Osteoblast (primary cell): ENCODE measurements at regions not wholly inside any gene's neighbourhood (a gene's known extent, or its start where the extent isn't known, plus 50 kb on each side); places are given as distances from the start of the nearest gene placed in this dataset.
A peak's percentile ranks its signal among the peaks of the same experiment; 100 is the strongest.

Experiments
- DNase-seq: peaks from one replicate; pipeline ENCODE4 v3.0.0; 2011; ENCODE audit warnings: low spot score, mixed read lengths; ENCODE audit not compliant: insufficient read length; ENCODE audit errors: missing footprints
- H2AFZ ChIP-seq: 2 replicates; pipeline ENCODE4 v1.6.0; 2011; ENCODE audit warnings: mild to moderate bottlenecking, low read length
- H3K27ac ChIP-seq: 2 replicates; pipeline ENCODE4 v1.5.1; 2011; ENCODE audit warnings: mild to moderate bottlenecking, low read depth, low read length, moderate library complexity
- H3K27me3 ChIP-seq: 2 replicates; pipeline ENCODE4 v1.6.0; 2012; ENCODE audit warnings: mild to moderate bottlenecking, control low read depth, inconsistent platforms, low read length, moderate library complexity; ENCODE audit not compliant: insufficient read depth
- H3K36me3 ChIP-seq: 2 replicates; pipeline ENCODE4 v1.5.1; 2011; ENCODE audit warnings: mild to moderate bottlenecking, low read length, control low read depth, moderate library complexity; ENCODE audit not compliant: insufficient read depth
- H3K4me1 ChIP-seq: 2 replicates; pipeline ENCODE4 v1.5.1; 2011; ENCODE audit warnings: mild to moderate bottlenecking, low read length, control low read depth, moderate library complexity; ENCODE audit not compliant: insufficient read depth
- H3K4me2 ChIP-seq: 2 replicates; pipeline ENCODE4 v1.6.0; 2011; ENCODE audit warnings: mild to moderate bottlenecking, low read length; ENCODE audit not compliant: insufficient read depth
- H3K4me3 ChIP-seq: fragments of 200-600 bp; sonication (generic); 3 replicates; pipeline ENCODE4 v1.5.1; 2012; ENCODE audit warnings: mild to moderate bottlenecking, low read length, inconsistent platforms; ENCODE audit not compliant: insufficient read depth
- H3K79me2 ChIP-seq: 2 replicates; pipeline ENCODE4 v1.6.0; 2012; ENCODE audit warnings: mild to moderate bottlenecking, low read length, control low read depth, inconsistent platforms; ENCODE audit not compliant: insufficient read depth
- H3K9me3 ChIP-seq: 2 replicates; pipeline ENCODE4 v1.5.1; 2011; ENCODE audit warnings: low read depth, low read length, control low read depth
- H4K20me1 ChIP-seq: 2 replicates; pipeline ENCODE4 v1.6.0; 2012; ENCODE audit warnings: mild to moderate bottlenecking, low read length, control low read depth; ENCODE audit not compliant: insufficient read depth
- TF ChIP-seq, protein P1 (sequence below): IDR thresholded peaks from 2 replicates; pipeline ENCODE4 v1.5.1; 2011; ENCODE audit warnings: mild to moderate bottlenecking, low read depth, low read length, moderate library complexity; ENCODE audit errors: extremely low read depth

DNA sequence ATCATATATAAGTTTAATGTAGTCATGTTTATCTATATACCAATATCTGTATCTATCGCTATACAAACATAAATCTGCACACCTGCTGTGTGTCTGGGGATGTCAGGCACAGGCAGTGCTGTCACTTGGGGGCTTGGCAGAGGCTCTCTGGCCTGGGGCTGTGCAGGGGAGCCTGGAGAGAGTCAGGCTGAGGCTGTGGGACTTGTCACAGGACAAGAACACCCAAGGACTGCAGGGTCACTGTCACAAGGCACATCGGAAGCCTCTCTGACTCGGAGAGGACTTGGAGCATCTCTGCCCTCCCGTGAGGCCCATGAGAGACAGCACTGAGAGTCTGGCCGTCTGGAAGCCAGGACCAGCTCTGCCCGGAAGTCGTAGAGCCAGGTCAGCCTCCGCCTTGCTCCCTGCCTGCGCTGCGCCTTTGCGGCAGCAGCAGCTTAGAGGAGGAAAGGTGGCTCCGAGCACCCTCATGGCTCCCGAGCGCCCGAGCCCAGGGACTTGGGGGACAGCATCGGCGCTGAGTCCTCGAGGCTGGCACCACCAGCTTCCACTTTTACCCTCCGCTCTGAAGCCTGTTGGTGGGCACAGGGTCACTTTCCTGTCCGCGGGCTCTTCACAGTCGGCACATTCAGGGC is 280.3 kb downstream of the NDUFA10 start:
- H2AFZ ChIP-seq = no peak overlapping the region
- H3K27me3 ChIP-seq = no peaks in the 10 kb centered on the region
- no peaks in the 10 kb centered on the region for H3K4me1 ChIP-seq
- H3K27ac ChIP-seq = no peak overlapping the region
- H3K9me3 ChIP-seq = no peaks in the 10 kb centered on the region
- no peak for DNase-seq
- H3K79me2 ChIP-seq = no peaks in the 10 kb centered on the region
- no peaks in the 10 kb centered on the region for H3K36me3 ChIP-seq
- TF ChIP-seq, protein P1, sequence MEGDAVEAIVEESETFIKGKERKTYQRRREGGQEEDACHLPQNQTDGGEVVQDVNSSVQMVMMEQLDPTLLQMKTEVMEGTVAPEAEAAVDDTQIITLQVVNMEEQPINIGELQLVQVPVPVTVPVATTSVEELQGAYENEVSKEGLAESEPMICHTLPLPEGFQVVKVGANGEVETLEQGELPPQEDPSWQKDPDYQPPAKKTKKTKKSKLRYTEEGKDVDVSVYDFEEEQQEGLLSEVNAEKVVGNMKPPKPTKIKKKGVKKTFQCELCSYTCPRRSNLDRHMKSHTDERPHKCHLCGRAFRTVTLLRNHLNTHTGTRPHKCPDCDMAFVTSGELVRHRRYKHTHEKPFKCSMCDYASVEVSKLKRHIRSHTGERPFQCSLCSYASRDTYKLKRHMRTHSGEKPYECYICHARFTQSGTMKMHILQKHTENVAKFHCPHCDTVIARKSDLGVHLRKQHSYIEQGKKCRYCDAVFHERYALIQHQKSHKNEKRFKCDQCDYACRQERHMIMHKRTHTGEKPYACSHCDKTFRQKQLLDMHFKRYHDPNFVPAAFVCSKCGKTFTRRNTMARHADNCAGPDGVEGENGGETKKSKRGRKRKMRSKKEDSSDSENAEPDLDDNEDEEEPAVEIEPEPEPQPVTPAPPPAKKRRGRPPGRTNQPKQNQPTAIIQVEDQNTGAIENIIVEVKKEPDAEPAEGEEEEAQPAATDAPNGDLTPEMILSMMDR = no peak
- no peaks in the 10 kb centered on the region for H4K20me1 ChIP-seq
- no peak overlapping the region for H3K4me3 ChIP-seq
- no peak overlapping the region for H3K4me2 ChIP-seq

DNA sequence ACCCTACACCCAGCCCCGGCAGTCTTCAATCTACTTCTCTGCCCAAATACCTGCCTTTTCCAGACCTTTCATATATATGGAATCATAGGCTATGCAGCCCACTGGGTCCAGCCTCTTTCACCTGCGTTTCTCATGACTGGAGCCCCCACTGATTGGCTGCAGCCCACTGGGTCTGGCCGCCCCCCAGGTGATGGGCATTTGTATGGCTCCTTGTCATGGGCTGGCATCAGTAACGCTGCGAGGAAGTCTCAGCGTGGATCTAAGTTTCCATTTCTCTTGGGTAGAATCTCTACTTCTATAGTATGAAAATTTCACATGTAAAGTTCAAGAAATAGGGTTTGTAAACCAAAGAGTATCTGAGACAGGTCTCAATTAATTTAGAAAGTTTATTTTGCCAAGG is 281.9 kb downstream of the NDUFA10 start:
- Histone ChIP-seq H3K79me2 (no peaks in the 10 kb centered on the region), H3K4me1 (no peaks in the 10 kb centered on the region), H3K4me3 (no peak overlapping the region), H3K36me3 (no peaks in the 10 kb centered on the region), H3K9me3 (no peaks in the 10 kb centered on the region), H3K27me3 (no peaks in the 10 kb centered on the region), H3K4me2 (no peak overlapping the region), H2AFZ (no peak overlapping the region), H4K20me1 (no peaks in the 10 kb centered on the region), H3K27ac (no peak overlapping the region)
- TF ChIP-seq, protein P1 = no peak
- DNase-seq = peak; percentile 58

DNA sequence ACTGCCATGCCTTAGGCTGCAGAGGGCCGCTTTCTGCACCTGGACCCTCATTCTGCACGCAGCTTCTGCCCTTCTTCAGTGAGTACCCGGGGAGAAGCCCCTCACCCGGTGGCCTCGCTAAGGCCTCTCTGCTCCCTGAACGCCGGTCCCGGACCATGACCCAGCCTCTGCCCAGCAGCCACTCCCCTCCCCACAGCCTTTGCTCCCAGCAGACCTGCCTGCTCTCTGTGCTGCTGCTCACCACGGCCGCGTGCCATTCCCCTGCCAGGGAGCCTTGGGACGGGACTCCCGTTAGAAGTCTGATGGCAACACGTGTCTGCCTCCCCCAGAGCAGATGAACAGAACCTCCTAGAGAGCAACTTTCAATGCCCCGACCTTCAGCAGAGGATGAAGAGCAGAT is 282.8 kb downstream of the NDUFA10 start:
- Histone ChIP-seq H3K27ac (no peak overlapping the region), H3K4me1 (no peaks in the 10 kb centered on the region), H3K9me3 (no peaks in the 10 kb centered on the region), H2AFZ (no peak overlapping the region), H3K4me3 (no peak overlapping the region), H3K79me2 (no peaks in the 10 kb centered on the region), H3K36me3 (no peaks in the 10 kb centered on the region), H4K20me1 (no peaks in the 10 kb centered on the region), H3K4me2 (no peak overlapping the region), H3K27me3 (no peaks in the 10 kb centered on the region)
- TF ChIP-seq, protein P1 = no peak
- no peak for DNase-seq

DNA sequence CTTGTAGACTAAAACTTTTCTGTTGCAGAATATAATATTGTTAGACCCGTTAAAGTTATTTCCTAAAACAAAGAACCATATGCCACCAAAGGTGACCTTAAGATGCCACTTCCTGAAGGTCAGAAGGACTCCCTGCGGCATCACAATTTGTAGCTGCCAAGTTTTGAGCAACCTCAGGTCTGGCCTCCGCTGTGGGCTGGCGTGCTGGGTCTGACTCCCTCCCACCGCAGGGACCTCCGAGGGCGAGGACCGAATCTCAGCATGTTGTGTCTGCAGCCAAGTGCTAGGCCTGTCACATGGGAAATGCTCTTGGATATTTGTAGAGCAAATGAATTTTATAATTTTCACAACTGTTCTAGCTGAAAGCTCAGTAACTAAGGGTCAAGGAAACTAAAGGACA is 285.9 kb downstream of the NDUFA10 start:
- Histone ChIP-seq H3K4me1 (no peaks in the 10 kb centered on the region), H3K27me3 (no peaks in the 10 kb centered on the region), H3K9me3 (no peaks in the 10 kb centered on the region), H3K79me2 (no peaks in the 10 kb centered on the region), H3K27ac (no peak overlapping the region), H4K20me1 (no peaks in the 10 kb centered on the region), H2AFZ (no peak overlapping the region), H3K36me3 (no peaks in the 10 kb centered on the region), H3K4me2 (no peak overlapping the region), H3K4me3 (no peak overlapping the region)
- TF ChIP-seq, protein P1 = no peak
- DNase-seq = peak; percentile 70
